Dedifferentiated amniotic fluid mesenchymal stem cell (primary cell): ENCODE measurements at regions not wholly inside any gene's neighbourhood (a gene's known extent, or its start where the extent isn't known, plus 50 kb on each side); places are given as distances from the start of the nearest gene placed in this dataset.

ENCODE experiments used
- DNase-seq: peaks from one replicate; pipeline ENCODE4 v3.0.0-alpha.2; 2016; ENCODE audit errors: extremely low spot score

GRCh38 chr18:2354292-2354691 lies 217.0 kb downstream of the METTL4 start:
- DNase-seq, result no peak

- DNase-seq, result no peak
Observed at GRCh38 chr18:2356906-2357305, 214.4 kb downstream of the METTL4 start.

- no peak for DNase-seq
Observed at GRCh38 chr18:2360861-2361260, 210.4 kb downstream of the METTL4 start.

- DNase-seq, result no peak
Observed at GRCh38 chr18:2368102-2368501, 203.2 kb downstream of the METTL4 start.

GRCh38 chr18:2376707-2377106 lies 194.6 kb downstream of the METTL4 start:
- DNase-seq, result no peak

DNA sequence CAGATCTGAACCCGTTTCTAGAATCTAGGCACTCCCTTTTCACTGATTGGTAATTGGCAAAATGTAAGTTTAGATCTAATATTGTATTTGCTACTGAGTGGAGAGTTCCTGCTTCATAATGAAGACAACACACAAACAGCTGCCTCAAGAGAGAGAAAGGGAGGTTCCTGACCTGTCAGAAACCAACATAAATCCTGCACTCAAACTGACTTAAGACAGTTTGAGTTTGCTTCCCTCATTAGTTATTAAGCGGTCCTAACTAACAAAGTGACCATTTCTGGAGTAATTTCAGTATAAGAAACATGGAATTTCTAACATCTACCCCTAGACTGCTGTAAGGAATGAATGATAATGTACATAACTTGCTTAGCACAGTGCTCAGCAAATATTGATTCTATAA lies 191.2 kb downstream of the METTL4 start:
- no peak for DNase-seq

DNA sequence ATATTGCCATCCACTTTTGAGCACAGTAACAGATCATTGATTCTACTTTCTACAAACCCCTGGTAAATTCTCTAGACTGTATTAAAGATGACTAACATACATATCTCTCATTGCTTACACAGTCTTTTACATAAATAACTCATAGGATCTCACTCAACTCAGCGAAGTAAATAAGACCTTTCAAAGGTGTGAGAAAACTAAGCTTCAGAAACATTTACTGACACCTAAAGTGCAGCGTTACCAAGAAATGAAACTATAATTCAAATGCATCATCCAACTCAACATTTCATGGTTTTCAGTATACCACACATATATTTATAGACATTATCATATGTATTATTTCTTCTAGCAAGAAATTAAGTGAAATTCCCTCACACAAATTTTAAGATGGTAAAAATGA lies 189.8 kb downstream of the METTL4 start:
- DNase-seq, result no peak

DNA sequence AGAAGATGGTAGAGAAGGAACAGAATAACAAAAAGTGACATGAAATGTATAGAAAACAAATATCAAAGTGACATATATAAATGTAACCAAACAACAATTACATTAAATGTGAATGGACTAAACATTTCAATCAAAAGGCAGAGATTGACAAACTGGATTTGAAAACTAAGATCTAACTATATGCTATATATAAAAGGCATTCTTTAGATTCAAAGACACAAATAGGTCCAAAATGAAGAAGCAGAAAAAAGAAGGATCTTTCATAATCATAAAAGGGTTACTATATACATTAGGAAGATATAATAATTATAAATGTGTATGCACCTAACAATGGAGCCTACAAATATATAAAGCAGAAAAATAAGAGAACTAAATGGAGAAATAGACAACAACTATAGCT lies 183.7 kb downstream of the METTL4 start:
- no peak for DNase-seq

DNA sequence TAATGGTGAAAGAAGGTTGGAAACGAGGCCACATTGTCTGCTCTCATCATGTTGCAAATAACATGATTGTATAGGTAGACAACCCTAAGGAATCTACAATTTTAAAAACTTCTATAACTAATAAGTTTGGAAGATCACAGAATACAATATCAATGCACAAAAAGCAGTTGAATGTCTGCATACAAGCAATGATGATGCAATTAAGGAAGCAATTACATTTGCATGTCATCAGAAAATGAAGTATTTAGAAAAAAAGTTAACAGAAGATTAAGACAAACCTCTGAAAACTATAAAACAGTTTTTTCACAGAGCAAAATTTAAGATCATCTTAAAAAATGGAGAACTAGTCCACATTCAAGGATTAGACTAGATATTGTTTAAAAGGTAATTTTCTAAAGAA lies 181.1 kb downstream of the METTL4 start:
- no peak for DNase-seq

GRCh38 chr18:2391470-2391869 lies 179.8 kb downstream of the METTL4 start:
- no peak for DNase-seq

GRCh38 chr18:2392446-2392845 lies 178.9 kb downstream of the METTL4 start:
- no peak for DNase-seq

- no peak for DNase-seq
Observed at GRCh38 chr18:2394684-2395083, 176.6 kb downstream of the METTL4 start.

- DNase-seq, result no peak
Observed at GRCh38 chr18:2395427-2396161, 175.7 kb downstream of the METTL4 start.

DNA sequence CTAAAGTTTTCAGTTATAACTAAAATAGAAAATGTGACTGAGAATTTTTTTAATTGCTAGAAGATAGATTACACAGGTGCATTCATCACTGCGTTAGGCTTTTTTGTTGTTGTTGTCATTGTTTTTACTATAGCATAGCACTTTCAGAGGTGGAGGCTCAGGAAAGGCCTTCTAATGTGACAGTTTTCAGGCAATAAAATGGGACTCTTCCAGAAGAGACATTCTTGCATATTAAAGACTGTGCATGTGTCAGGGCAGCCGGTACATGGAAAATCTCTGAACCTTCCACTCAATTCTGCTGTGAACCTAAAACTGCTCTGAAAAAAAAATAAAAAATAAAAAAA lies 175.2 kb downstream of the METTL4 start:
- DNase-seq, result no peak

GRCh38 chr18:2400701-2401196 lies 170.6 kb downstream of the METTL4 start:
- DNase-seq, result no peak

- peak; percentile 59 for DNase-seq
Observed at GRCh38 chr18:2402084-2402483, 169.2 kb downstream of the METTL4 start.

DNA sequence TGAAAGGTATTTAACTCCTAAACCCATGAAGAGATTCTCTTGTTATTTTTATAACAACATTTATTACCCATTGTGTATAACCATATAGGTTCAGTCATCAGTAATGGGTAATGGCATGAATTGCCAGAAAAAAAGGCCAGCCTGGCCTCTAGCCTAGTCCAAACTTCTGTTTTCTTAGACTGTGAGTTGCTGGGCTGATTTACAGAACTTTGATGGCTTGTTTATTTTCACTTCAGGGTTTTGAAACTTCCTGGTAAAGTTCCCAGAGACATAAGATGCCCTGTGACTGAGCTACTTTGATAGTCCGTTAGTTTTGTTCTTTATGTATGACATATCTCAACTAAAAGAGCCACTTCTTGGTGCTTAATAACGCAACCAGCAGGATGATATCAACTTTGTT lies 164.8 kb downstream of the METTL4 start:
- peak; percentile 72 for DNase-seq

DNA sequence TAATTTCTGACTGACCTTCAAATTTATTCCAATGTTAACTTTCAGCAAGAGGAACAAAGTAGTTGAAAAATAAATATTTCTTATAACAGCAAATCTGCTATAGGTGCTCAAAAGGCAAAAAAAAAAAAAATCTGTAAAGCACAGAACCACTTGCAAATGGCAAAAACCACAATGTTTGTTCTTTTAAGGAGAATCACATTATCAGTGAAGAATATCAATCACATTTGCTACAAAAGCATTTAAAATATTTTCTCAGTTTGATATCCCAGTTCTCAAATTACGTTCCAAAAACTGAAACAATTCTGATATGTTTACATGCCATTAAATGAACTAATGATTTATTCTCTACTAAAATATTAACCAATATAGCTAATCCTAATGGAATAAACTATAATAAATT lies 163.3 kb downstream of the METTL4 start:
- DNase-seq, result no peak

- DNase-seq, result no peak
Observed at GRCh38 chr18:2409906-2410305, 161.4 kb downstream of the METTL4 start.

DNA sequence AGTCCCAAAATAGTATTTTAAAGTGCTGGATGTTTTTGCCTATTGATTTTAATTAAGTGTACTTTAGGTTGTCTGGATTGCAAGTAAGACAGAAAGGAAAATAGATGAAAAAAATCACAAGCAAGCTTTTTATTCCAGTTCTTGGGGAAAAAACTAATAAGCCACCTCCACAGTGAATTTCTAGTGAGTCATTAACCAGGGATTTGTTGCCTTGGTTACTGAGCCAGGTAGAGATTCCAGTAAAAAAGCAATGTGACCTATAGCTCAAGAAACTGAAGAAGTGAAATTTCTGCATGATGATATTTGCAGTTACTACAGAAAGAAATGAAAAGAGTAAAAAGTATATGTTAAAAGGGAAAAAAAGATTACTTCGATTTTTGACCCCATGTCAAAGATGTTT lies 160.6 kb downstream of the METTL4 start:
- no peak for DNase-seq

GRCh38 chr18:2411381-2411960 lies 159.8 kb downstream of the METTL4 start:
- DNase-seq, result peak; percentile 30

- no peak for DNase-seq
Observed at GRCh38 chr18:2412281-2412680, 159.0 kb downstream of the METTL4 start.

DNA sequence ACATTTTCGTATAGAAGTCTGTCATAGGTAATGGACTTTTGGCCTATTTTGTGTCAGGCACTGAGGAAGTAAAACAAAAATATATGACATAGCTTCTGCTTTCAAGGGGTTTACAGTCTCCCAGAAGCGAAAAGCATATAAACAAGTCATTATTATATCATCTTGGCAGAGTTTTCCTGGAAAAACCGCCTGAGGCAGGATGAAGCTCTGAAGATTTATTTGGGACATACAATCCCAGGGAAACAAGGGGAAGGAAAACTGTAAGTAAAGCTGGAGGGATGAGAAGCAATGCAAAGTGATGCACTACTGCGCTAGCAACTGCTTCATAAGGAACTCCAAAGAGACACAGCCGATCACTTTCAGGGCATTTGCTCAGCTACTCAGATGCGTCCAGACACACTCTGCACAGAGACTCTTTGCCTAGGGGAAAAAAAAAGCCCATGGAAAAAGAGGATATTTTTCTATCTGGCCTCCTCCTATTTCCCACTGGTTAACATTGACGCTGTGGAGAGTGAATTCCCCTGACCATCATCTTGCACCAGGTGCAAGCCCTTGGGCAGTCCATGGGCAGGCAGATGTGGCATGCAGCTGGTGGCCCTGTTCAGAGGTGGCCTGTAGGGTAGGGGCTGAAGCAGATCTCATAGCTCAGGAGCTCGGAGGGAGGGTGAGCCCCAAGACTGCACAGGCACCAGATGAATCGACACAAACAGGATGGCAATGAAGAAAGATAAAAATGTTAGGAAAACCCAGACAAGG lies 158.1 kb downstream of the METTL4 start:
- no peak for DNase-seq
